Chondrocyte (in vitro differentiated cells): ENCODE measurements at regions not wholly inside any gene's neighbourhood (a gene's known extent, or its start where the extent isn't known, plus 50 kb on each side); places are given as distances from the start of the nearest gene placed in this dataset.
"Not testable (repeated sequence)": the region's sequence is repeated elsewhere in the genome, so short reads cannot be mapped to it uniquely, and the experiment has no call there.

ENCODE experiments used
- DNase-seq: peaks from one replicate; pipeline ENCODE4 v3.0.0; 2021; ENCODE audit warnings: mixed read lengths, low spot score
- H3K27ac Mint-ChIP-seq: one replicate; pipeline ENCODE4 v1.8.0; 2021; ENCODE audit warnings: mild to moderate bottlenecking, moderate library complexity, mixed read lengths; ENCODE audit not compliant: unreplicated experiment
- H3K27me3 Mint-ChIP-seq: 2 replicates; pipeline ENCODE4 v1.8.0; 2021; ENCODE audit warnings: low read depth, mixed read lengths
- H3K36me3 Mint-ChIP-seq: 2 replicates; pipeline ENCODE4 v1.8.0; 2021; ENCODE audit warnings: low read depth, mixed read lengths
- H3K4me1 Mint-ChIP-seq: 2 replicates; pipeline ENCODE4 v1.8.0; 2021; ENCODE audit warnings: low read depth, mild to moderate bottlenecking, mixed read lengths
- H3K4me3 Mint-ChIP-seq: one replicate; pipeline ENCODE4 v1.8.0; 2021; ENCODE audit warnings: mild to moderate bottlenecking, moderate library complexity, mixed read lengths; ENCODE audit not compliant: unreplicated experiment
- H3K9me3 Mint-ChIP-seq: 2 replicates; pipeline ENCODE4 v1.8.0; 2021; ENCODE audit warnings: low read depth, mixed read lengths
- TF ChIP-seq, protein P1 (sequence below): fragments of 200-600 bp; sonication (generic); IDR thresholded peaks from 2 replicates; pipeline ENCODE4 v1.5.0; 2021; ENCODE audit warnings: antibody characterized with exemption, mild to moderate bottlenecking, moderate library complexity

DNA sequence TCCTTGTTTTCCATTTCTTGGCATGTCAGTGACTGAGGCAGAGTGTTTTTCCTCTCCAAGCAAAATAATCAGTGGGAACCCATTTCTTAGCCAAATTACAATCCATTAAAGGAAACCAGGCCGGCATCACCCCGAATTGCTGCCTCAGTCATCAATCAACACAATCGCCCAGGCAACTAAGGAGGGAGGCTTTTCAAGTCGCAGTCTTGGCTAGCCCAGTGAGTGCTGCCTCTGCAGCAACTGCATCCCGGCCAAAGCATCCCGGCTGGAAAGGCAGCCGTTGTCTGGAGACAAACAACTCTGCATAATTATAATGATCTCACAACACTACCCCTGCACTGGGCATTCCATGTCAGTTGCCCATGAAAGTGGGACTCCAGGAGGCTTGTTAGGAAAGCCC is 213.5 kb upstream of the PRICKLE2 start:
- Mint-ChIP-seq H3K27me3 (no peaks in the 10 kb centered on the region), H3K27ac (no peak overlapping the region), H3K36me3 (peaks cover 10% of the 10 kb centered on the region), H3K9me3 (peaks cover 10% of the 10 kb centered on the region), H3K4me1 (peaks cover 33% of the 10 kb centered on the region), H3K4me3 (no peak overlapping the region)
- DNase-seq: no peak
- TF ChIP-seq, protein P1, sequence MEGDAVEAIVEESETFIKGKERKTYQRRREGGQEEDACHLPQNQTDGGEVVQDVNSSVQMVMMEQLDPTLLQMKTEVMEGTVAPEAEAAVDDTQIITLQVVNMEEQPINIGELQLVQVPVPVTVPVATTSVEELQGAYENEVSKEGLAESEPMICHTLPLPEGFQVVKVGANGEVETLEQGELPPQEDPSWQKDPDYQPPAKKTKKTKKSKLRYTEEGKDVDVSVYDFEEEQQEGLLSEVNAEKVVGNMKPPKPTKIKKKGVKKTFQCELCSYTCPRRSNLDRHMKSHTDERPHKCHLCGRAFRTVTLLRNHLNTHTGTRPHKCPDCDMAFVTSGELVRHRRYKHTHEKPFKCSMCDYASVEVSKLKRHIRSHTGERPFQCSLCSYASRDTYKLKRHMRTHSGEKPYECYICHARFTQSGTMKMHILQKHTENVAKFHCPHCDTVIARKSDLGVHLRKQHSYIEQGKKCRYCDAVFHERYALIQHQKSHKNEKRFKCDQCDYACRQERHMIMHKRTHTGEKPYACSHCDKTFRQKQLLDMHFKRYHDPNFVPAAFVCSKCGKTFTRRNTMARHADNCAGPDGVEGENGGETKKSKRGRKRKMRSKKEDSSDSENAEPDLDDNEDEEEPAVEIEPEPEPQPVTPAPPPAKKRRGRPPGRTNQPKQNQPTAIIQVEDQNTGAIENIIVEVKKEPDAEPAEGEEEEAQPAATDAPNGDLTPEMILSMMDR: no peak

DNA sequence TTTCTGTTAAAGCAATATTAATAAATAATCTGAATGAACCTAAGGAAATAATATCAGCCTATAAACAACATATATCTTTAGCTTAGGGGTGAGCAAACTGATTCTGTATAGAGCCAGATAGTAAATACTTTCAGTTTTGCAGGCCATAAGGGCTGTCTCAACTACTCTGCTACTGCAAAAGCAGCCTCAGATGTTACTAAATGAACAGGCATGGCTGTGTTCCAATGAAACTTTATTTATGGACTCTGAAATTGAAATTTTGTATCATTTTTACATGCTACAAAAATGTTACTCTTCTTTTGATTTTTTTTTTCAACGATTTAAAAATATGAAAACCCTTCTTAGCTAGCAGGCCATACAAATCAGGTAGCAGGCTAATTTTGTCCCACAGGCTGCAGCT is 212.8 kb upstream of the PRICKLE2 start:
- peaks cover 10% of the 10 kb centered on the region for H3K36me3 Mint-ChIP-seq
- peaks cover 10% of the 10 kb centered on the region for H3K9me3 Mint-ChIP-seq
- TF ChIP-seq, protein P1: no peak
- H3K27ac Mint-ChIP-seq: no peak overlapping the region
- peaks cover 25% of the 10 kb centered on the region for H3K4me1 Mint-ChIP-seq
- no peak for DNase-seq
- no peak overlapping the region for H3K4me3 Mint-ChIP-seq
- no peaks in the 10 kb centered on the region for H3K27me3 Mint-ChIP-seq

- H3K4me3 Mint-ChIP-seq: no peak overlapping the region
- TF ChIP-seq, protein P1: no peak
- H3K27me3 Mint-ChIP-seq: no peaks in the 10 kb centered on the region
- peaks cover 10% of the 10 kb centered on the region for H3K9me3 Mint-ChIP-seq
- peaks cover 19% of the 10 kb centered on the region for H3K4me1 Mint-ChIP-seq
- DNase-seq: no peak
- no peak overlapping the region for H3K27ac Mint-ChIP-seq
- peaks cover 10% of the 10 kb centered on the region for H3K36me3 Mint-ChIP-seq
These were observed 211.9 kb upstream of the PRICKLE2 start for GRCh38 chr3:64437131-64437530.

- DNase-seq, H3K27me3 Mint-ChIP-seq, H3K4me1 Mint-ChIP-seq, H3K27ac Mint-ChIP-seq, H3K4me3 Mint-ChIP-seq: not testable (repeated sequence)
- Mint-ChIP-seq H3K36me3 (peaks cover 18% of the 10 kb centered on the region), H3K9me3 (peaks cover 15% of the 10 kb centered on the region)
These were observed 209.8 kb upstream of the PRICKLE2 start for GRCh38 chr3:64435023-64435422.

GRCh38 chr3:64432870-64433269 is 207.6 kb upstream of the PRICKLE2 start:
- no peak overlapping the region for H3K4me3 Mint-ChIP-seq
- TF ChIP-seq, protein P1: no peak
- peaks cover 18% of the 10 kb centered on the region for H3K36me3 Mint-ChIP-seq
- peaks cover 15% of the 10 kb centered on the region for H3K9me3 Mint-ChIP-seq
- DNase-seq: no peak
- no peaks in the 10 kb centered on the region for H3K27me3 Mint-ChIP-seq
- no peak overlapping the region for H3K27ac Mint-ChIP-seq
- H3K4me1 Mint-ChIP-seq: no peaks in the 10 kb centered on the region

GRCh38 chr3:64431526-64432091 is 206.3 kb upstream of the PRICKLE2 start:
- H3K4me3 Mint-ChIP-seq: no peak overlapping the region
- H3K36me3 Mint-ChIP-seq: peaks cover 17% of the 10 kb centered on the region
- DNase-seq: no peak
- H3K9me3 Mint-ChIP-seq: peaks cover 15% of the 10 kb centered on the region
- no peak overlapping the region for H3K27ac Mint-ChIP-seq
- H3K27me3 Mint-ChIP-seq: no peaks in the 10 kb centered on the region
- TF ChIP-seq, protein P1: no peak
- no peaks in the 10 kb centered on the region for H3K4me1 Mint-ChIP-seq
